ENCODE measurements at regions not wholly inside any gene's neighbourhood (a gene's known extent, or its start where the extent isn't known, plus 50 kb on each side); places are given as distances from the start of the nearest gene placed in this dataset.

- Mint-ChIP-seq H3K27me3 (no peaks in the 10 kb centered on the region), H3K9me3 (peaks cover 0 to 1% of the 10 kb centered on the region in 2 donors), H3K4me1 (no peaks in the 10 kb centered on the region), H3K27ac (no peak overlapping the region), H3K36me3 (no peaks in the 10 kb centered on the region), H3K4me3 (no peak overlapping the region)
- DNase-seq (no peak), ATAC-seq (replicated peaks) (no peak)
Measured at GRCh38 chr11:127618721-127619120, 618.2 kb upstream of the KIRREL3 start.

- no peaks in the 10 kb centered on the region for H3K36me3 Mint-ChIP-seq
- peaks cover 0 to 3% of the 10 kb centered on the region in 2 donors for H3K9me3 Mint-ChIP-seq
- no peak overlapping the region for H3K27ac Mint-ChIP-seq
- no peak for ATAC-seq (replicated peaks)
- no peaks in the 10 kb centered on the region for H3K27me3 Mint-ChIP-seq
- no peaks in the 10 kb centered on the region for H3K4me1 Mint-ChIP-seq
- DNase-seq: no peak
- no peak overlapping the region for H3K4me3 Mint-ChIP-seq
Measured at GRCh38 chr11:127616158-127616557, 615.6 kb upstream of the KIRREL3 start.

- H3K4me1 Mint-ChIP-seq: no peaks in the 10 kb centered on the region
- H3K4me3 Mint-ChIP-seq: no peak overlapping the region
- no peaks in the 10 kb centered on the region for H3K36me3 Mint-ChIP-seq
- ATAC-seq (replicated peaks): no peak
- no peaks in the 10 kb centered on the region for H3K27me3 Mint-ChIP-seq
- H3K27ac Mint-ChIP-seq: no peak overlapping the region
- peaks cover 0 to 3% of the 10 kb centered on the region in 2 donors for H3K9me3 Mint-ChIP-seq
- DNase-seq: no peak
Measured at GRCh38 chr11:127612607-127613006, 612.0 kb upstream of the KIRREL3 start.

- Mint-ChIP-seq H3K4me1 (no peaks in the 10 kb centered on the region), H3K27me3 (no peaks in the 10 kb centered on the region), H3K9me3 (peaks cover 0 to 3% of the 10 kb centered on the region in 2 donors), H3K27ac (no peak overlapping the region), H3K36me3 (no peaks in the 10 kb centered on the region), H3K4me3 (no peak overlapping the region)
- no peak for ATAC-seq (replicated peaks)
- no peak for DNase-seq
Measured at GRCh38 chr11:127609025-127609773, 608.6 kb upstream of the KIRREL3 start.

GRCh38 chr11:127607487-127608085 lies 607.0 kb upstream of the KIRREL3 start:
- H3K4me1 Mint-ChIP-seq: no peaks in the 10 kb centered on the region
- no peaks in the 10 kb centered on the region for H3K36me3 Mint-ChIP-seq
- no peak overlapping the region for H3K27ac Mint-ChIP-seq
- no peaks in the 10 kb centered on the region for H3K27me3 Mint-ChIP-seq
- DNase-seq (no peak), ATAC-seq (replicated peaks) (no peak)
- H3K9me3 Mint-ChIP-seq: peaks cover 0 to 3% of the 10 kb centered on the region in 2 donors
- H3K4me3 Mint-ChIP-seq: no peak overlapping the region

GRCh38 chr11:127601578-127601977 lies 601.0 kb upstream of the KIRREL3 start:
- Mint-ChIP-seq H3K9me3 (peaks cover 0 to 1% of the 10 kb centered on the region in 2 donors), H3K4me3 (no peak overlapping the region), H3K36me3 (no peaks in the 10 kb centered on the region), H3K4me1 (no peaks in the 10 kb centered on the region), H3K27ac (no peak overlapping the region), H3K27me3 (no peaks in the 10 kb centered on the region)
- DNase-seq: no peak
- ATAC-seq (replicated peaks): no peak

GRCh38 chr11:127600674-127601073 lies 600.1 kb upstream of the KIRREL3 start:
- no peaks in the 10 kb centered on the region for H3K27me3 Mint-ChIP-seq
- ATAC-seq (replicated peaks) (no peak), DNase-seq (no peak)
- H3K4me3 Mint-ChIP-seq: no peak overlapping the region
- H3K4me1 Mint-ChIP-seq: no peaks in the 10 kb centered on the region
- peaks cover 0 to 1% of the 10 kb centered on the region in 2 donors for H3K9me3 Mint-ChIP-seq
- H3K27ac Mint-ChIP-seq: no peak overlapping the region
- H3K36me3 Mint-ChIP-seq: no peaks in the 10 kb centered on the region

- H3K9me3 Mint-ChIP-seq: no peaks in the 10 kb centered on the region
- no peak overlapping the region for H3K27ac Mint-ChIP-seq
- H3K36me3 Mint-ChIP-seq: no peaks in the 10 kb centered on the region
- ATAC-seq (replicated peaks) (no peak), DNase-seq (no peak)
- H3K4me3 Mint-ChIP-seq: no peak overlapping the region
- no peaks in the 10 kb centered on the region for H3K27me3 Mint-ChIP-seq
- no peaks in the 10 kb centered on the region for H3K4me1 Mint-ChIP-seq
Measured at GRCh38 chr11:127598476-127598875, 597.9 kb upstream of the KIRREL3 start.

- peaks cover 2 to 3% of the 10 kb centered on the region in 2 donors for H3K9me3 Mint-ChIP-seq
- ATAC-seq (replicated peaks): no peak
- H3K4me3 Mint-ChIP-seq: no peak overlapping the region
Measured at GRCh38 chr11:127596433-127596832, 595.9 kb upstream of the KIRREL3 start.

GRCh38 chr11:127592371-127592770 lies 591.8 kb upstream of the KIRREL3 start:
- H3K4me3 Mint-ChIP-seq: no peak overlapping the region
- no peaks in the 10 kb centered on the region for H3K27me3 Mint-ChIP-seq

More at GRCh38 chr11:127596433-127596832, 595.9 kb upstream of the KIRREL3 start:
- no peak overlapping the region for H3K27ac Mint-ChIP-seq
- H3K27me3 Mint-ChIP-seq: no peaks in the 10 kb centered on the region
- H3K36me3 Mint-ChIP-seq: no peaks in the 10 kb centered on the region
- DNase-seq: no peak
- no peaks in the 10 kb centered on the region for H3K4me1 Mint-ChIP-seq

GRCh38 chr11:127590314-127590713 lies 589.7 kb upstream of the KIRREL3 start:
- Mint-ChIP-seq H3K4me3 (no peak overlapping the region), H3K27ac (no peak overlapping the region), H3K4me1 (no peaks in the 10 kb centered on the region), H3K27me3 (no peaks in the 10 kb centered on the region), H3K36me3 (no peaks in the 10 kb centered on the region), H3K9me3 (peaks cover 3 to 4% of the 10 kb centered on the region in 2 donors)
- ATAC-seq (replicated peaks): no peak
- DNase-seq: no peak

More at GRCh38 chr11:127592371-127592770, 591.8 kb upstream of the KIRREL3 start:
- Mint-ChIP-seq H3K27ac (no peak overlapping the region), H3K4me1 (no peaks in the 10 kb centered on the region), H3K9me3 (peaks cover 3 to 4% of the 10 kb centered on the region in 2 donors), H3K36me3 (no peaks in the 10 kb centered on the region)
- ATAC-seq (replicated peaks) (no peak), DNase-seq (no peak)

GRCh38 chr11:127588431-127588830 lies 587.9 kb upstream of the KIRREL3 start:
- DNase-seq: no peak
- Mint-ChIP-seq H3K27me3 (no peaks in the 10 kb centered on the region), H3K27ac (no peak overlapping the region), H3K9me3 (peaks cover 3 to 5% of the 10 kb centered on the region in 2 donors), H3K4me3 (no peak overlapping the region), H3K36me3 (no peaks in the 10 kb centered on the region), H3K4me1 (no peaks in the 10 kb centered on the region)
- ATAC-seq (replicated peaks): no peak

- ATAC-seq (replicated peaks) (no peak), DNase-seq (no peak)
- Mint-ChIP-seq H3K9me3 (peaks cover 1 to 7% of the 10 kb centered on the region in 2 donors), H3K27ac (no peak overlapping the region), H3K27me3 (no peaks in the 10 kb centered on the region), H3K4me3 (no peak overlapping the region), H3K4me1 (no peaks in the 10 kb centered on the region), H3K36me3 (no peaks in the 10 kb centered on the region)
Measured at GRCh38 chr11:127587511-127587910, 586.9 kb upstream of the KIRREL3 start.

- H3K4me3 Mint-ChIP-seq: no peak overlapping the region
- peaks cover 0 to 3% of the 10 kb centered on the region in 2 donors for H3K9me3 Mint-ChIP-seq
- no peak overlapping the region for H3K27ac Mint-ChIP-seq
- ATAC-seq (replicated peaks) (no peak), DNase-seq (no peak)
- no peaks in the 10 kb centered on the region for H3K36me3 Mint-ChIP-seq
- no peaks in the 10 kb centered on the region for H3K4me1 Mint-ChIP-seq
- H3K27me3 Mint-ChIP-seq: no peaks in the 10 kb centered on the region
Measured at GRCh38 chr11:127576210-127576609, 575.6 kb upstream of the KIRREL3 start.

- Mint-ChIP-seq H3K27me3 (no peaks in the 10 kb centered on the region), H3K27ac (no peak overlapping the region), H3K9me3 (peaks cover 0 to 3% of the 10 kb centered on the region in 2 donors), H3K4me3 (no peak overlapping the region), H3K36me3 (no peaks in the 10 kb centered on the region), H3K4me1 (no peaks in the 10 kb centered on the region)
- no peak for ATAC-seq (replicated peaks)
- DNase-seq: no peak
Measured at GRCh38 chr11:127574478-127574877, 573.9 kb upstream of the KIRREL3 start.
